HEK293 (cell line): ENCODE measurements at regions not wholly inside any gene's neighbourhood (a gene's known extent, or its start where the extent isn't known, plus 50 kb on each side); places are given as distances from the start of the nearest gene placed in this dataset.

Source experiments
- HOXD13 ChIP-seq: sonication (generic); formaldehyde crosslinking; IDR thresholded peaks from 2 replicates; pipeline ENCODE4 v1.8.0; 2022; ENCODE audit warnings: missing genetic modification reagents, borderline replicate concordance
- MYNN ChIP-seq: fragments of 450-650 bp; formaldehyde crosslinking; IDR thresholded peaks from 2 replicates; pipeline ENCODE4 v1.5.1; 2016; ENCODE audit warnings: missing biosample characterization, missing genetic modification characterization, borderline replicate concordance
- ZNF777 ChIP-seq: fragments of 450-650 bp; formaldehyde crosslinking; IDR thresholded peaks from 2 replicates; pipeline ENCODE4 v1.5.1; 2017; ENCODE audit warnings: missing biosample characterization, missing genetic modification characterization, borderline replicate concordance
- TF ChIP-seq, protein P1 (sequence below): fragments of 450-650 bp; formaldehyde crosslinking; IDR thresholded peaks from 2 replicates; pipeline ENCODE4 v1.5.1; 2016; ENCODE audit warnings: missing biosample characterization, missing genetic modification characterization
- TF ChIP-seq, protein P2 (sequence below): fragments of 450-650 bp; formaldehyde crosslinking; conservative IDR thresholded peaks from 2 replicates; pipeline ENCODE4 v1.5.1; 2016; ENCODE audit warnings: low read depth, missing biosample characterization, missing genetic modification characterization

DNA sequence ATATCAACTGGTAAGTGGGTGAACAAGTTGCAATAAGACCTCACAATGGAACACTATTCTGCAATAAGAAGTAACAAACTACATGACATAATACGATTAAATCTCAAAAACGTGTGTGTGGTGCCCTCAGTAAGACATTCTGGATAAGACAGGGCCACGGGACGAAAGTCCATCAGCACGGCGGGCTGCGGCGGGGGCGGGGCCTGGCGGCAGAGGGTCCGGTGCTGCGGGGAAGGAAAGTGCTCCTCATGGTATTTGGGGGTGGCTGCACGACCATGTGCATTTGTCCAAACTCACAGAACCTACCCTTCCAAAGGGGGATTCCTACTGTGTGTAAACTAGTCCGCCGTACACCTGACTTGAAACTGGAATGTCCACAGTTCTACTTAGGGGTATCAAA is 341.8 kb downstream of the TCERG1L start:
- TF ChIP-seq, protein P1, sequence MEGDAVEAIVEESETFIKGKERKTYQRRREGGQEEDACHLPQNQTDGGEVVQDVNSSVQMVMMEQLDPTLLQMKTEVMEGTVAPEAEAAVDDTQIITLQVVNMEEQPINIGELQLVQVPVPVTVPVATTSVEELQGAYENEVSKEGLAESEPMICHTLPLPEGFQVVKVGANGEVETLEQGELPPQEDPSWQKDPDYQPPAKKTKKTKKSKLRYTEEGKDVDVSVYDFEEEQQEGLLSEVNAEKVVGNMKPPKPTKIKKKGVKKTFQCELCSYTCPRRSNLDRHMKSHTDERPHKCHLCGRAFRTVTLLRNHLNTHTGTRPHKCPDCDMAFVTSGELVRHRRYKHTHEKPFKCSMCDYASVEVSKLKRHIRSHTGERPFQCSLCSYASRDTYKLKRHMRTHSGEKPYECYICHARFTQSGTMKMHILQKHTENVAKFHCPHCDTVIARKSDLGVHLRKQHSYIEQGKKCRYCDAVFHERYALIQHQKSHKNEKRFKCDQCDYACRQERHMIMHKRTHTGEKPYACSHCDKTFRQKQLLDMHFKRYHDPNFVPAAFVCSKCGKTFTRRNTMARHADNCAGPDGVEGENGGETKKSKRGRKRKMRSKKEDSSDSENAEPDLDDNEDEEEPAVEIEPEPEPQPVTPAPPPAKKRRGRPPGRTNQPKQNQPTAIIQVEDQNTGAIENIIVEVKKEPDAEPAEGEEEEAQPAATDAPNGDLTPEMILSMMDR (tag by site-specific recombination) = no peak
- TF ChIP-seq, protein P2, sequence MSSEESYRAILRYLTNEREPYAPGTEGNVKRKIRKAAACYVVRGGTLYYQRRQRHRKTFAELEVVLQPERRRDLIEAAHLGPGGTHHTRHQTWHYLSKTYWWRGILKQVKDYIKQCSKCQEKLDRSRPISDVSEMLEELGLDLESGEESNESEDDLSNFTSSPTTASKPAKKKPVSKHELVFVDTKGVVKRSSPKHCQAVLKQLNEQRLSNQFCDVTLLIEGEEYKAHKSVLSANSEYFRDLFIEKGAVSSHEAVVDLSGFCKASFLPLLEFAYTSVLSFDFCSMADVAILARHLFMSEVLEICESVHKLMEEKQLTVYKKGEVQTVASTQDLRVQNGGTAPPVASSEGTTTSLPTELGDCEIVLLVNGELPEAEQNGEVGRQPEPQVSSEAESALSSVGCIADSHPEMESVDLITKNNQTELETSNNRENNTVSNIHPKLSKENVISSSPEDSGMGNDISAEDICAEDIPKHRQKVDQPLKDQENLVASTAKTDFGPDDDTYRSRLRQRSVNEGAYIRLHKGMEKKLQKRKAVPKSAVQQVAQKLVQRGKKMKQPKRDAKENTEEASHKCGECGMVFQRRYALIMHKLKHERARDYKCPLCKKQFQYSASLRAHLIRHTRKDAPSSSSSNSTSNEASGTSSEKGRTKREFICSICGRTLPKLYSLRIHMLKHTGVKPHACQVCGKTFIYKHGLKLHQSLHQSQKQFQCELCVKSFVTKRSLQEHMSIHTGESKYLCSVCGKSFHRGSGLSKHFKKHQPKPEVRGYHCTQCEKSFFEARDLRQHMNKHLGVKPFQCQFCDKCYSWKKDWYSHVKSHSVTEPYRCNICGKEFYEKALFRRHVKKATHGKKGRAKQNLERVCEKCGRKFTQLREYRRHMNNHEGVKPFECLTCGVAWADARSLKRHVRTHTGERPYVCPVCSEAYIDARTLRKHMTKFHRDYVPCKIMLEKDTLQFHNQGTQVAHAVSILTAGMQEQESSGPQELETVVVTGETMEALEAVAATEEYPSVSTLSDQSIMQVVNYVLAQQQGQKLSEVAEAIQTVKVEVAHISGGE = no peak
- TF ChIP-seq HOXD13 (CRISPR knock-in tag) = no peak
- TF ChIP-seq ZNF777 (tag by site-specific recombination) = no peak
- no peak for TF ChIP-seq MYNN (tag by site-specific recombination)
